ENCODE measurements at regions not wholly inside any gene's neighbourhood (a gene's known extent, or its start where the extent isn't known, plus 50 kb on each side); places are given as distances from the start of the nearest gene placed in this dataset.

GRCh38 chr10:29131952-29132547 is 156.8 kb upstream of the LYZL1 start:
- no peak for DNase-seq

- DNase-seq = no peak
These were observed 156.2 kb upstream of the LYZL1 start for GRCh38 chr10:29132551-29133111.

- no peak for DNase-seq
These were observed 153.5 kb upstream of the LYZL1 start for GRCh38 chr10:29135337-29135736.

- DNase-seq = no peak
These were observed 152.5 kb upstream of the LYZL1 start for GRCh38 chr10:29136411-29136810.

- DNase-seq = no peak
These were observed 148.7 kb upstream of the LYZL1 start for GRCh38 chr10:29140151-29140550.

- no peak for DNase-seq
These were observed 147.9 kb upstream of the LYZL1 start for GRCh38 chr10:29140991-29141390.

GRCh38 chr10:29141761-29142160 is 147.1 kb upstream of the LYZL1 start:
- no peak for DNase-seq

- no peak for DNase-seq
These were observed 146.2 kb upstream of the LYZL1 start for GRCh38 chr10:29142516-29143314.

GRCh38 chr10:29144126-29144525 is 144.7 kb upstream of the LYZL1 start:
- DNase-seq = no peak

GRCh38 chr10:29146311-29147100 is 142.4 kb upstream of the LYZL1 start:
- no peak for DNase-seq

- DNase-seq = peak; percentile 41
These were observed 138.9 kb upstream of the LYZL1 start for GRCh38 chr10:29150010-29150409.

- DNase-seq = no peak
These were observed 137.9 kb upstream of the LYZL1 start for GRCh38 chr10:29151005-29151404.

- DNase-seq = no peak
These were observed 131.5 kb upstream of the LYZL1 start for GRCh38 chr10:29157321-29157720.

GRCh38 chr10:29158066-29158465 is 130.8 kb upstream of the LYZL1 start:
- no peak for DNase-seq

- no peak for DNase-seq
These were observed 128.7 kb upstream of the LYZL1 start for GRCh38 chr10:29160150-29160617.

- no peak for DNase-seq
These were observed 125.1 kb upstream of the LYZL1 start for GRCh38 chr10:29163746-29164145.

GRCh38 chr10:29166713-29167112 is 122.2 kb upstream of the LYZL1 start:
- no peak for DNase-seq

- no peak for DNase-seq
These were observed 119.8 kb upstream of the LYZL1 start for GRCh38 chr10:29169021-29169420.

GRCh38 chr10:29171717-29172116 is 117.2 kb upstream of the LYZL1 start:
- DNase-seq = no peak

- DNase-seq = no peak
These were observed 114.5 kb upstream of the LYZL1 start for GRCh38 chr10:29174389-29174788.

- no peak for DNase-seq
These were observed 111.7 kb upstream of the LYZL1 start for GRCh38 chr10:29176845-29177832.

GRCh38 chr10:29181936-29182335 is 106.9 kb upstream of the LYZL1 start:
- DNase-seq = no peak

Measured in right hindlimb (tissue), 1 donor.